NCI-H2029 treated with DMSO at 0.1 percent for 48 hours (cell line): ENCODE measurements at regions not wholly inside any gene's neighbourhood (a gene's known extent, or its start where the extent isn't known, plus 50 kb on each side); places are given as distances from the start of the nearest gene placed in this dataset.
"Not testable (repeated sequence)": the region's sequence is repeated elsewhere in the genome, so short reads cannot be mapped to it uniquely, and the experiment has no call there.

Experiments
- DNase-seq: peaks from one replicate; lab custom pipeline; 2025; lab: John Stamatoyannopoulos, UW

GRCh38 chr5:17037751-17038150 lies 101.7 kb upstream of the MYO10 start:
- DNase-seq: no peak

DNA sequence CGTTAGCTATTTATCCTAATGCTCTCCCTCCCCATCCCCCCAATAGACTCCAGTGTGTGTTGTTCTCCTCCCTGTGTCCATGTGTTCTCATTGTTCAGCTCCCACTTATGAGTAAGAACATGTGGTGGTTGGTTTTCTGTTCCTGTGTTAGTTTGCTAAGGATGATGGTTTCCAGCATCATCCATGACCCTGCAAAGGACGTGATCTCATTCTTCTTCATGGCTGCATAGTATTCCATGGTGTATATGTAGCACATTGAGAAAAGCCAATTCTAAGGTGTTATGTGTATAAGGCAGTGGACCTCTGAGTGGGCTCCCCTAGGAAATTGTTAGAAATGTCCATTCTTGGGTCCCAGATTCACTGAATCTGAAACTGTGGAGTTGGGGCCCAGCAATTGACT lies 103.1 kb upstream of the MYO10 start:
- no peak for DNase-seq

DNA sequence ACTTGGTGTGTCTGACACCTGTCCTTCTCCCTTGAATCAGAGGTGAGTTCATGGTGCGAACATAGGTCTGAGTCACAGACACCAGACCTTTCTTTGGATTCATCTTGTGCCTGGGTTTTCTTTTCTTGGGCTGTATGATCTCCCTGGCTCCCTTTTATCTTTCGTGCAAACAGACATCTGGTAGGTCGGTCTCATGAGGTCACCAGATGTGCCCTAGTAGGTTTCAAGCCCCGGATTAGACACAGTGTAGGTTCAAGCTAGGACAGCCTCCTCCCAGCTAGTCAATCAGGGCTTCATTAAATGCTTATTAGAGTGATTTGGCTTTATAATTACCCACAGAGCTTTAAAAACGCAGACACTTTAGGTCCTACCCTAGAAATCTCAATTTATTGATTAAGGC lies 106.0 kb upstream of the MYO10 start:
- DNase-seq: no peak

GRCh38 chr5:17046320-17046719 lies 110.2 kb upstream of the MYO10 start:
- no peak for DNase-seq

DNA sequence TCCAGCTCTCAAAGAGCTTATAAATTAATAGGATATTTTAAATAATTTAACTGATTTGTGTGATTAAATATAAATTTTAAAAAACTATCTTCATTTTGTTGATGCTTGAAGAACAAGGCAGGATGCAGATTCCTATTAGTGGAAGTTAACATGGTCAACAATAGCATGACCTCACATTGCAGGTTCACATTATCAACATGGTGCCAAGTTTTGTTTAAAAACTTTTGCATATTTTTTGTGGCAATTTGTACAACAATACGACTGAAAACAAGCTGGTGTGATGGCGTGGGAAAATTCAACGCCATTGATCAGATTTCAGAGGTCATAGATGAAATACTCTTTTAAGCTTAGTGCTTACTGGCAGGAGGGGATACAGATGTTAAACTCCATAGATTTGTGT lies 114.1 kb upstream of the MYO10 start:
- no peak for DNase-seq

- no peak for DNase-seq
Measured at GRCh38 chr5:17054911-17055310, 118.8 kb upstream of the MYO10 start.

GRCh38 chr5:17056141-17056631 lies 120.1 kb upstream of the MYO10 start:
- no peak for DNase-seq

GRCh38 chr5:17058438-17058837 lies 122.3 kb upstream of the MYO10 start:
- DNase-seq: no peak

DNA sequence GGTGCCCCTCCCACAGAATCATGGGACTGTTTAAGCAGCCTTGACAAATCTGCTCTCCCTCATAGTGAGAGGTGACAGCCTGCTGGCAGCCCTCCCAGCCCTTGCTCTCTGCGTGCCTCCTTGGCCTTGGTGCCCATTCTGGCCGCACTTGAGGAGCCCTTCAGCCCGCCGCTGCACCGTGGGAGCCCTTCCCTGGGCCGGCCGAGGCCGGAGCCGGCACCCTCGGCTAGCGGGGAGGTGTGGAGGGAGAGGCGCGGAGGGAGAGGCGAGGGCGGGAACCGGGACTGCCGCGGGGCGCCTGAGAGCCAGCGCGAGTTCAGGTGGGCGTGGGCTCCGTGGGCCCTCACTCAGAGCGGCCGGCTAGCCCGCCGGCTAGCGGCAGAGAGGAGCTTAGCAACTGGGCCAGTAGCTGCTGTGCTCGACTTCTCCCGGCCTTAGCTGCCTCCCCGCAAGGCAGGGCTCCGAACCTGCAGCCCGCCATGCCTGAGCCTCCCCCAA lies 125.9 kb upstream of the MYO10 start:
- no peak for DNase-seq

DNA sequence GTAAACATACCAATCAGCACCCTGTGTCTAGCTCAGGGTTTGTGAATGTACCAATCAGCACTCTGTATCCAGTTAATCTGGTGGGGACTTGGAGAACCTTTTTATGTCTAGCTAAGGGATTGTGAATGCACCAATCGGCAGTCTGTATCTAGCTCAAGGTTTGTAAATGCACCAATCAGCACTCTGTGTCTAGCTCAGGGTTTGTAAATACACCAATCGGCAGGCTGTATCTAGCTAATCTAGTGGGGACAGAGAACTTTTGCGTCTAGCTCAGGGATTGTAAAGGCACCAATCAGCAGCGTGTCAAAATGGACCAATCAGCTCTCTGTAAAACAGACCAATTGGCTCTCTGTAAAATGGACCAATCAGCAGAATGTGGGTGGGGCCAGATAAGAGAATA lies 126.7 kb upstream of the MYO10 start:
- not testable (repeated sequence) for DNase-seq

GRCh38 chr5:17064241-17064640 lies 128.2 kb upstream of the MYO10 start:
- no peak for DNase-seq

GRCh38 chr5:17065458-17065857 lies 129.4 kb upstream of the MYO10 start:
- no peak for DNase-seq

DNA sequence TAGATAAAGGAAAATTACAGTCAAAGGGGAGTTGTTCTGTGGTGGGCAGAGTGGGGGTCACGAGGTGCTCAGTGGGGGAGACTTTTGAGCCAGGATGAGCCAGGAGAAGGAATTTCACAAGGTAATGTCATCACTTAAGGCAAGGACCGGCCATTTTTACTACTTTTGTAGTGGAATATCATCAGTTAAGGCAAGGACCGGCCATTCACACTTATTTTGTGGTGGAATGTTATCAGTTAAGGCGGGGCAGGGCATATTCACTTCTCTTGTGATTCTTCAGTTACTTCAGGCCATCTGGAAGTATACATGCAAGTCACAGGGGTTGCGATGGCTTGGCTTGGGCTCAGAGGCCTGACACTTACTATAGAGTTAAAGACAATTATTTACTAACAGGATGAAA lies 129.9 kb upstream of the MYO10 start:
- not testable (repeated sequence) for DNase-seq

DNA sequence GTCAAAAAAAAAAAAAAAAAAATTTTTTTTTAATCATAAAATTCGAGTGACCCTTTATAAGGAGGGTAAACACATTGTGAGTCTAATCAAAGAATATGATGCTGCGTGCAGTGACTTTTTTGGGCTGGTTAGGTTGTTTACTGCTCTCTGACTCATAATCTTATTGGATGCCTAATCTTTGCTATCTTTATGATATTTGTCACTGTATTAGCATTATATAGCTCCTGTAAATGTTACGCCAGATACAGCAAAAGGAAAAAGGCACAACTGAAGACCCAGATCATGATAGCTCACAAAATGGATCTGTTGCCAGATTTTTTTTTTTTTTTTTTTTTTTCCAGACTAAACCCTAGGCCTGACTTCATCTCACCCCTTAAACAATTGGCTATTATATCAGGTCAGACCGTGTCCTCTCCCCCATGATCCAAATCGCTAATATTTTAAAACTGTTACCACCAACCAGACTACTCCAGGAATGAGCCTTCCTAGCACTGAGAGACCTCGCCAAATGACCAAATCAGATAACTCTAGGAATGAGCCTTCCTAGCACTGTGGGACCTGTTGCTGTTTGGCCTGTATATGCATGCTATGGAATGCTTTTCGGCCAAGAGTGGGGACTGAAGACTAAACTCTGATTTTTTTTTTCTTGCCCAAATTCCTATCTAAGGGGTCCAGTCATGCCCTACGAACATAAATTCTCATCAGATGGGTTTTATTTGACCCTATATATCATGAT lies 131.7 kb upstream of the MYO10 start:
- no peak for DNase-seq

DNA sequence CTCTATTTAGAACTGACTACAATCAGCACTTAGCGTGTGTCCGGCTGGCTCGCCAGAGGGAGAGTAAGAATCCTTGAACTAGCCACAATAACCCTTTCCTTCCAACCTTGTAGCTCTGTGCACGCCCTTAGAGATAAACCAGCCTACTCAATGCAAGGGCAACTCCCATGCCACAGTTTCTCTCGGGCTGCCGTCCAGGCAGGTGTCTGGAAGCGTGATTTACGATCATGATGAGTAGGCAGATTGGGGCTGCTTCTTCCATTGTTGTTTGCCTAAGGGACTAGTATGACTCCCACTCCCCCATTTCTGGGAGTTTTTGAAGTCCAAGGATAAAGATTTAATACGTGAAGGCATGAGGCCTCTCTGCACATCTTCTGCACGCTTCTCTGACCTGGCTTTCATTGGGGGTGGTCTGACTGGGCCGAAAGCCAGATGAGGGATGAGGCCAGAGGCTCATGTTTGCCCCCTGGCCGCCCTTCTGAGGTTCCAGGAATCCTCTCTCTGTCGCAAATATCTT lies 134.0 kb upstream of the MYO10 start:
- no peak for DNase-seq

DNA sequence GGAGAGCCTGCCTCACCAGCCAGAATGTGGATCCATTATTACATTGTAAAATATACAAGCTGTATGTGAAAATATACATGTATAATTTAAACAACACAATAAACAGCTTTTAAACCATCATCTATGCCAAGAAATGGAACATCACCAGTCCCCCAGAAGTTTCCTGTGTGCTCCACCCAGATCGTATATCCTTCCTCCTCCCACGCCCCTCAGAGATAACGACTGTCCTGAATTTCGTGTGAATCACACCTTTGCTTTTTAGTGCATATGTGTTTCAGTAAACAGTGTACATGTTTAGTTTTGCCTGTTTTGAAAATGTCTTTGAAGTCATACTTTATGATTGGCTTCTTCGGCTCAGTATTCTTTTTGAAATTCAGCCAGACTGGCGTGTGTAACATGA lies 134.6 kb upstream of the MYO10 start:
- DNase-seq: no peak

GRCh38 chr5:17075236-17075635 lies 139.1 kb upstream of the MYO10 start:
- DNase-seq: no peak

GRCh38 chr5:17076272-17076671 lies 140.2 kb upstream of the MYO10 start:
- no peak for DNase-seq

GRCh38 chr5:17077440-17078233 lies 139.8 kb upstream of the BASP1 start:
- no peak for DNase-seq

- DNase-seq: no peak
Measured at GRCh38 chr5:17079562-17079961, 137.9 kb upstream of the BASP1 start.

GRCh38 chr5:17080361-17080760 lies 137.1 kb upstream of the BASP1 start:
- no peak for DNase-seq

DNA sequence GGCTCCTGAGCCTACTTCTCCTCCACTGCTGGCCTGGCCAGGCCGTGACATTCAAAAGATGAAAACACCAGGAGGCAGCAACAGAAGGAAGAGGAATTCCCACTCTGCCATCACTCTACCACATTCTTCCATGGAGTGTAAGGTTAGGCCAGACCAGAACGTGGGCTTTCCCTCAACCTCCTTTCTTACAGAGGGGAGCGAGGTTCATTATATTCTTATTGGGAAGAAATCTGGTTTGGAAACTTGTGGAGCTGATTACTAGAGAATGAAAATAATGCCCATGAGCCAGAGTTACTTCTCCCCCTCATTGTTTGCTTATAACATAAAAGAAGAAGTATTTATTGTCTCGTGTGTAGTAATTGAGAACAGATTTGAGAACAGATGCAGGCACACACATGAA lies 136.3 kb upstream of the BASP1 start:
- no peak for DNase-seq

GRCh38 chr5:17083276-17083675 lies 134.2 kb upstream of the BASP1 start:
- not testable (repeated sequence) for DNase-seq
